Erythroblast (primary cell): ENCODE measurements at regions not wholly inside any gene's neighbourhood (a gene's known extent, or its start where the extent isn't known, plus 50 kb on each side); places are given as distances from the start of the nearest gene placed in this dataset.
A peak's percentile ranks its signal among the peaks of the same experiment; 100 is the strongest.

Source experiments
- DNase-seq, 2 experiments: peaks; one replicate each; lab custom pipeline; 2025; lab: John Stamatoyannopoulos, UW
- GATA1 ChIP-seq: IDR thresholded peaks from 2 replicates; pipeline ENCODE4 v1.6.1; 2011; ENCODE audit warnings: low read depth, mild to moderate bottlenecking, control low read depth, low read length, moderate library complexity
- POLR2A ChIP-seq: IDR thresholded peaks from 2 replicates; pipeline ENCODE4 v1.6.1; 2011; ENCODE audit warnings: mild to moderate bottlenecking, low read length

DNA sequence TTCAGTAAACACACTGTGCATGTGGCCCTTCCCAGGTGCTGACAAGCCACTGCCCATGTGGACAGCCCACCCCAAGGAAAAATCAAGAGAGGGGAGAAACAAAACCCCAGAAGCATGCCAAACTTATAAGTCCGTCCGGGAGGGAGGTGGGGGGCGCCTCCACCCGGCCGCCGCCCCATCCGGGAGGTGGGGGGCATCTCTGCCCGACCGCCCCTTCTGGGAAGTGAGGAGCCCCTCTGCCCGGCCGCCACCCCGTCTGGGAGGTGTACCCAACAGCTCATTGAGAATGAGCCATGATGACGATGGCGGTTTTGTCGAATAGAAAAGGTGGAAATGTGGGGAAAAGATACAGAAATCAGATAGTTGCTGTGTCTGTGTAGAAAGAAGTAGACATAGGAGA is 53.8 kb upstream of the C2CD4B start:
- no peak for TF ChIP-seq GATA1
- no peak for TF ChIP-seq POLR2A
- no peak for DNase-seq

- no peak for DNase-seq
- TF ChIP-seq POLR2A (no peak), GATA1 (no peak)
Measured at GRCh38 chr15:62219799-62220198, 54.7 kb upstream of the C2CD4B start.

DNA sequence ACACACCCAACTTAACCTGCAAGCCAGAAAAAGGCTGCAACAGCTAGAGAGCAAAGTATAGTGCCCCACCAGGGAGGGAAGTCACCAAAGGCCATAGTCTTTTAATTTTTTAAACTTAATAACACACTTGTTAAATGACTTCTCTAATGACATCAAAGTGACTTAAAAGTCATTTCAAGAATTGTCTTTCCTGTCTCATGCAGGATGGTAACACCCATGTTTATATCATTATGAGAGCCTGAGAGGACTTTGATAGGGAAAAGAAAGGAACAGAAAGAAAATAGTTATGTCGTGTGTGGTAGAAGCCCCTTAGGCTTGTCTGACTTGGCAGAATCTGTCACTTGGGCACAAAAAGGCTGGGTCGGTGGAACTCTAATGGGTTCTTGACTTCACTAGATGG is 57.9 kb upstream of the C2CD4B start:
- TF ChIP-seq GATA1 (no peak), POLR2A (no peak)
- DNase-seq: no peak

GRCh38 chr15:62228604-62229003 is 63.5 kb upstream of the C2CD4B start:
- DNase-seq: no peak
- TF ChIP-seq GATA1 (no peak), POLR2A (no peak)

- TF ChIP-seq GATA1 (no peak), POLR2A (no peak)
- DNase-seq: no peak
Measured at GRCh38 chr15:62231856-62232255, 66.8 kb upstream of the C2CD4B start.

DNA sequence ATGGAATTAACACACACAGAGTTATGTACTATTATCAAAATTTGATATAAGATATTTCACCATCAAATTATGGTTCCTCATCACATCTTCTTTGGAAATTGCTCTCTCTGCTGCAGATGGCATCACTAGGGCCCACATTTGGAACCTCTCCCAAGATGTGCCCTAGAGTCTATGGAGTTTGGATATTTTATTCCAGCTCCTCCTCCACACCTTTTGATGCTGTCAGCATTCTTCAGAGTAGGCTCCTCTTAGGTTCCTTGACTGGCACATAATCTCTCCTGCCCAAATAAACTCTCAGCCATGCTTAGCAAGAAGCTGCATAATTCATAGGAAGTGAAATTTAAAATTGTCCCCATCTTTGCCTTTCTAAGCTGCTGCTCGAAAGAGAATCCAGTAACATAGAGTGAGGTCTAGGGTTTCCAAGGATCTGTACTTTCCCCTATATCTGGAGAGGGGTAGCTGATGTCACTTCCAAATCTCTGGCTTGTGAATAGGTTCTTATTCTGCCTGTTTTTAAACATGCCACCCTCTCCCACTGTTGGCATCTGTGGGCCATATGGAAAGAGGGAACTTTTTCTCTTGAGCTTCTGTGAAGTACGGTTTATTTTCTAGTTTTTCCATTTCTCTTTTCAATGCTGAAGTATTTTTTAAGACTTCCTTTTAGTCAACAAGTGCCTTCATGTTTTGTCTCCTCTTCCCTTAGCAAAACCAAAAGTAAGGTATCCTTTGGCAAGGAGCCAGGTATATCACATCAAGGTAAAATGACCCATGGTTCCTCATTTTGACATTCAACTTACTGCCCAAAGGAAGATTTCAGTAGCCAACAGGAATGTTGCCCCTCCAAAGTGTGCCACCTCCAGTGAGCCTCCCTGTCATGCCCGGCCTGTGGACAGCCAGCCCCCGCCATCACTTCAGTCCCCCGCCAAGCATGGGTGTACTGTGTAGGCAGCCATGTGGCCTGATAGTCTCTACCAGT is 75.3 kb upstream of the C2CD4B start:
- no peak for DNase-seq
- TF ChIP-seq GATA1 (no peak), POLR2A (no peak)

DNA sequence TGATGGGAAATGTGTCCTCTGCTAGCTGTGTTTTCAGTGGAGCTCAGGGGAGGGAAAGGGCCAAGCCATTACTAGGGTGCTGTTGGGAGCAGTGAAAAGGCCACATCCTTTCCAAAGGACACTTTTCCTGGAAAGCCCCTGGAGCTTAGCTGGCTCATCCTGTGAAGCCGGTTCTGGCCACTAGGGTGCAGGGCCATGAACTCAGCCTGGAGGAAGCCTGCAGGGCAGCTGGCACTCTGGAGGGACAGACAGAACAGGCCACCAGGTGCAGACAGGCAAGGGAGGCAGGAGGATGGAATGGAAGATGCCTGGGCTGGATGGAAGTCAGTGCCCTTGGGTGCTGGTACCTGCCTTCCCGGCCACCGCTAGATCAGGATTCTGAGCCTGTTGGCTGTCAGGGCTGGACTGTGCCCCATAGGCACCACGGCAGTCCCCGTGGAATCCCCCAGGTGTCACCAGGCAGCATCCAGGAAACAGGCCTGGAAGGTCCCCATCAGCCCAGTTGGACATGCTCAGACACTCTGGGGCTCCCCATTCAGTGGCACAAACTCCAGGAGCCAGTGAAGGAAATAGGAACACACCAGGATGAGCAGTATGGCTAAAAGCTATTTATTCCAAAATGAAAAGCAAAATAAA is 76.2 kb upstream of the C2CD4B start:
- peak in 1 of 2 experiments; percentile 3 for DNase-seq
- TF ChIP-seq POLR2A (no peak), GATA1 (no peak)

- no peak for DNase-seq
- TF ChIP-seq GATA1: no peak
- no peak for TF ChIP-seq POLR2A
Measured at GRCh38 chr15:62242999-62243398, 77.9 kb upstream of the C2CD4B start.

- no peak for TF ChIP-seq POLR2A
- TF ChIP-seq GATA1: no peak
- no peak for DNase-seq
Measured at GRCh38 chr15:62244762-62245161, 79.7 kb upstream of the C2CD4B start.

DNA sequence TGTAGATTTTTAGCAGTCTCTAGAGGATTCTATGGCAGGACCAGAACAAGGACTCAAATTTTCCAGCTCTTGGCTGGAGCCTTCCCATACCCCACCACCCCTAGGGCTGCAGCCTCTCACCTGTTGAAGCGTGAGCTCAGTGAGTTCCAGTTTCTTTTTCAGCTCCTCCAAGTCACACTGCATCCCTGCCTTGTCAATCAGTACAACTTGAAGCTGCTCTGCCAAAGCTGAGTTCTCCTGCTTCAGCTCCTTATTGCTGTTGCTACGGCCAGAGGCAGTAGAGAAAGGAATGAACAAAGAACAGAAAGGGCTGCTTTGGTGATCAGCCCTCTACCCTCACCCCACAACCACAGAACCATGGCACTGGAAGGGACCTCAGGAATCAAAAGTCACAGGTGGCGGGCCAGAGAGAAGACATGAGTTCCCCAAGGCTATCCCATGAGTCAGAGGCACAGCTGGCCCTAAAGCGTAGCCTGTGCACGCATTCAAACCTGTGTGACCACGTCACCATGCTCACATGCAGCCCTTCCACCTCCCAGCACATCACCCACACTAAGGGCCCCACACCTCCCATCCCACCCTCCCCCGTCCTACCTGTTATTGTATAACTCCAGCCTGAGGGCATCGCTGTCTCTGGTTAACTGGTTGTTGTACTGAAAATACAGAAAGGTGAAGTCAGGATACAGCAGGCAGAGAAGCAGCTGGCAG is 83.3 kb upstream of the C2CD4B start:
- no peak for DNase-seq
- TF ChIP-seq POLR2A (no peak), GATA1 (no peak)

DNA sequence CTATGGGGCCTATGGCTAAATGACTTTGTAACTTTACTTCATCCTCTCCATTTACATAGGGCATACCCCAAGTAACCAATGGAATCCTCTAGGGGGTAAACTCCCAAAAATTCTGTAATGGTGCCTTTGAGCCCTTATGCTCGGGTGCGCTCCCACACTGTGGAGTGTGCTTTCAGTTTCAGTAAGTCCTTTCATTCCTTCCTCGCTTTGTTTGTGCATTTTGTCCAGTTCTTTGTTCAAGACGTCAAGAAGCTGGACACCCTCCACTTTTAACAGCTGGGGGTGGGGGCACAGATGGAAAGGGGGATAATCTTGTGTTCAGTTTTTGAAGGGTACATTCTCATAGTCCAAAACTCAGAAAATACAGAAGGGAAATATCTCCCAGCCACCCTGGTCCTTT is 84.4 kb upstream of the C2CD4B start:
- DNase-seq: no peak
- TF ChIP-seq GATA1 (no peak), POLR2A (no peak)

- no peak for DNase-seq
- TF ChIP-seq POLR2A: no peak
- TF ChIP-seq GATA1: no peak
Measured at GRCh38 chr15:62250186-62250585, 85.1 kb upstream of the C2CD4B start.

DNA sequence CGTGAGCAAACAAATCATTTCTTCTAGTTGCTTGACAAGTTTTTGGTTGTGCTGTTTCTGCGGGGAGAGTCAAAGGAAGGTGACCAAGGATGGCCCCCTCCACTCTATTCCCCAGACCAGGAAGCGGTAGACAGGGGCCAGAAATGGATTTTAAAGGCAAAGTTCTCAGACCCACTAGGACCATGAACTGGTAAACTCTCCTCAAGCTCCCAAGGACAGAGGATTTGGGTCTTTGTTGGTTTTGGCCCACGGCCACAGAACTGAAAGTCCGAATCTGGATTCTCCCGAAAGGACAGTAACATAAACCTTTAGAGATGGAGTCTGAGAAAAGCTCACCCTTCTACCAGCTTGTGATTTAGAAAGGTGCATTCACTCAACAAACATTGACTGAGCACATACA is 85.9 kb upstream of the C2CD4B start:
- DNase-seq: no peak
- TF ChIP-seq POLR2A (no peak), GATA1 (no peak)

DNA sequence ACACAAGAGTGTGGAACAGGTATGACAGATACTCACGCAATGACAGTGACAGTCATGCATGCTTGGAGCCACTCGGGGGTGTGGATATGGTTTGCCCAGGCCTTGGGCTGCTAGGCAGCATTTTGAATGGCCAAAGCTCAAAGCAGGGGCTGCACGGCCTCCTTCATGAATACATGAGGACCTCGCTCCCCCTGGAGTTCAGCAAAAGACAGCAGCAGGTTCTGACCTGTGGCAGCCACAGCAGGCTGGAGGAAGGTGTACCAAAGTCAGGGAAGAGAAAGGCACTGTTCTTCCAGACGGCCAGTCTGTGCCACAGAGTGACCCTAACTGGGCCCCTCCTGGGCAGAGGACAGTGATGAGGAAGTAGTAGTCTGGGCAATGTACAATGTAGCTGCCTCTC is 88.2 kb upstream of the C2CD4B start:
- TF ChIP-seq GATA1 (no peak), POLR2A (no peak)
- DNase-seq: no peak
